Gastrocnemius medialis (tissue), 4 donors: ENCODE measurements at regions not wholly inside any gene's neighbourhood (a gene's known extent, or its start where the extent isn't known, plus 50 kb on each side); places are given as distances from the start of the nearest gene placed in this dataset.

Source experiments
- CTCF ChIP-seq, 5 experiments: fragments of 450-650 bp in 3 of 5; fragments of 200-600 bp in 2 of 5; sonication (generic) in 2 of 5; IDR thresholded peaks in 4 of 5; conservative IDR thresholded peaks in 1 of 5; 1 replicate in 4 of 5; 2 replicates in 1 of 5; pipeline ENCODE4 v1.5.1; 2016 to 2019; ENCODE audit warnings: antibody characterized with exemption in 5 of 5, mild to moderate bottlenecking in 3 of 5, moderate library complexity in 3 of 5
- POLR2A ChIP-seq, 2 donors: fragments of 450-650 bp; IDR thresholded peaks; one replicate each; pipeline ENCODE4 v1.6.1; 2017; ENCODE audit warnings: antibody characterized with exemption in 2 of 2, mild to moderate bottlenecking in 2 of 2, moderate library complexity in 2 of 2

GRCh38 chr15:99474909-99475753 is 90.7 kb upstream of the MEF2A start:
- TF ChIP-seq POLR2A (IDR thresholded peaks at IDR 0.05) = no peak
- TF ChIP-seq CTCF (IDR thresholded peaks at IDR 0.05 in 4 of 5, conservative IDR thresholded peaks at IDR 0.05 in 1 of 5) = no peak
